ENCODE measurements at regions not wholly inside any gene's neighbourhood (a gene's known extent, or its start where the extent isn't known, plus 50 kb on each side); places are given as distances from the start of the nearest gene placed in this dataset.

- no peak for TF ChIP-seq CTCF (IDR thresholded peaks at IDR 0.05)
- TF ChIP-seq POLR2A (IDR thresholded peaks at IDR 0.05) = no peak
These were observed 260.8 kb upstream of the OPRM1 start for GRCh38 chr6:153778216-153778615.

Data from right lobe of liver (tissue), 4 donors.